ENCODE measurements at regions not wholly inside any gene's neighbourhood (a gene's known extent, or its start where the extent isn't known, plus 50 kb on each side); places are given as distances from the start of the nearest gene placed in this dataset.

DNA sequence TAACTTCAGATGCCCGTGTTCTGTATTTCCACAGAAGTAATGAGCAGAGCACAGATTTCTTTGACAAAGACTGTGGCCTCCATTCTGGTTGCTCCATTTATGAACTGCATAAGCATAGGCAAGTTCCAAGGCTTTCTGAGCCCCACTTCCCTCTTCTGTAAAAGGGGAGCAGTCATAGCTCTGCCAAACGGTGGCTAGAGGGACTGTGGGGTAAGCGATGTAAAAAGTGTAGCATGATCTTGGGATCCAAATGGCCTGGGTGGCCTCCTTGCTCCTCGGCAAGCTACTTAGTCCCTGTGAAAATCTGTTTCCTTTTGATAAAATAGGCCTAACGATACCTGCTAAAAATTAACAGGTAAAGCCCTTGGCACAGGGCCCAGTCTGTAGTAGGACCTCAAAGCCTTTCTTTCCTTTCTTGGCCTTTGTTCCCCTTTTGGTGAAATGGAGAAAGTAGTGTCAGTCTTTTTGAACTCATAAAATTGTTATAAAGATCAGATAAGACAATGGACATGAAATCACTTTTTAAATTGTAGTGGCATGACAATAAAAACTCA, 646.6 kb downstream of the ACTL7B start:
- H3K4me1 ChIP-seq (ENCODE audit: control insufficient read depth, low read length) = no peaks in the 10 kb centered on the region
- no peaks in the 10 kb centered on the region for H3K9me2 ChIP-seq (replicated peaks; ENCODE audit: control insufficient read depth, low read length)
- H3K4me2 ChIP-seq (ENCODE audit: low read length) = no peak overlapping the region
- no peaks in the 10 kb centered on the region for H3K79me2 ChIP-seq (ENCODE audit: control insufficient read depth, low read length)
- H3K36me3 ChIP-seq (ENCODE audit: control insufficient read depth, low read length) = no peaks in the 10 kb centered on the region
- no peaks in the 10 kb centered on the region for H3K9me3 ChIP-seq (ENCODE audit: control insufficient read depth, insufficient read depth, low read length)
- H3F3A ChIP-seq (ENCODE audit: control insufficient read depth, insufficient read depth) = no peaks in the 10 kb centered on the region
- H3K27ac ChIP-seq (ENCODE audit: low read depth, low read length) = no peak overlapping the region
- no peaks in the 10 kb centered on the region for H3K27me3 ChIP-seq (ENCODE audit: control insufficient read depth, low read length)
- TF ChIP-seq CTCF (IDR thresholded peaks at IDR 0.05; ENCODE audit: low read depth, low read length, poor library complexity, severe bottlenecking) (no peak), EZH2phosphoT487 (IDR thresholded peaks at IDR 0.05; ENCODE audit: borderline replicate concordance, low read length) (no peak)
- H3K4me3 ChIP-seq (ENCODE audit: low read length) = no peak overlapping the region
- H4K20me1 ChIP-seq (ENCODE audit: control insufficient read depth, insufficient read depth, low read depth, low read length) = no peaks in the 10 kb centered on the region

GRCh38 chr9:108207561-108208165, 648.1 kb downstream of the ACTL7B start:
- Histone ChIP-seq H3K9me2 (replicated peaks; ENCODE audit: control insufficient read depth, low read length) (no peaks in the 10 kb centered on the region), H4K20me1 (ENCODE audit: control insufficient read depth, insufficient read depth, low read depth, low read length) (no peaks in the 10 kb centered on the region), H3K27ac (ENCODE audit: low read depth, low read length) (no peak overlapping the region), H3K36me3 (ENCODE audit: control insufficient read depth, low read length) (no peaks in the 10 kb centered on the region), H3K4me3 (ENCODE audit: low read length) (no peak overlapping the region), H3F3A (ENCODE audit: control insufficient read depth, insufficient read depth) (no peaks in the 10 kb centered on the region), H3K4me1 (ENCODE audit: control insufficient read depth, low read length) (no peaks in the 10 kb centered on the region), H3K4me2 (ENCODE audit: low read length) (no peak overlapping the region), H3K79me2 (ENCODE audit: control insufficient read depth, low read length) (no peaks in the 10 kb centered on the region), H3K27me3 (ENCODE audit: control insufficient read depth, low read length) (no peaks in the 10 kb centered on the region), H3K9me3 (ENCODE audit: control insufficient read depth, insufficient read depth, low read length) (no peaks in the 10 kb centered on the region)
- TF ChIP-seq EZH2phosphoT487 (IDR thresholded peaks at IDR 0.05; ENCODE audit: borderline replicate concordance, low read length) (no peak), CTCF (IDR thresholded peaks at IDR 0.05; ENCODE audit: low read depth, low read length, poor library complexity, severe bottlenecking) (no peak)

- Histone ChIP-seq H3K4me2 (ENCODE audit: low read length) (no peak overlapping the region), H3K9me3 (ENCODE audit: control insufficient read depth, insufficient read depth, low read length) (no peaks in the 10 kb centered on the region), H3K27me3 (ENCODE audit: control insufficient read depth, low read length) (no peaks in the 10 kb centered on the region), H3K9me2 (replicated peaks; ENCODE audit: control insufficient read depth, low read length) (no peaks in the 10 kb centered on the region), H3K27ac (ENCODE audit: low read depth, low read length) (no peak overlapping the region), H3F3A (ENCODE audit: control insufficient read depth, insufficient read depth) (no peaks in the 10 kb centered on the region), H3K4me3 (ENCODE audit: low read length) (no peak overlapping the region), H3K4me1 (ENCODE audit: control insufficient read depth, low read length) (no peaks in the 10 kb centered on the region), H4K20me1 (ENCODE audit: control insufficient read depth, insufficient read depth, low read depth, low read length) (no peaks in the 10 kb centered on the region), H3K36me3 (ENCODE audit: control insufficient read depth, low read length) (no peaks in the 10 kb centered on the region), H3K79me2 (ENCODE audit: control insufficient read depth, low read length) (no peaks in the 10 kb centered on the region)
- TF ChIP-seq CTCF (IDR thresholded peaks at IDR 0.05; ENCODE audit: low read depth, low read length, poor library complexity, severe bottlenecking) = no peak
- no peak for TF ChIP-seq EZH2phosphoT487 (IDR thresholded peaks at IDR 0.05; ENCODE audit: borderline replicate concordance, low read length)
Observed at GRCh38 chr9:108205276-108205675, 650.5 kb downstream of the ACTL7B start.
